HG02798 (cell line): ENCODE measurements at regions not wholly inside any gene's neighbourhood (a gene's known extent, or its start where the extent isn't known, plus 50 kb on each side); places are given as distances from the start of the nearest gene placed in this dataset.
"Not testable (repeated sequence)": the region's sequence is repeated elsewhere in the genome, so short reads cannot be mapped to it uniquely, and the experiment has no call there.

Source experiments
- ATAC-seq: cut with Tn5 transposase; IDR thresholded peaks from one replicate; pipeline ENCODE4 v1.9.1; 2021; ENCODE audit warnings: mild to moderate bottlenecking; ENCODE audit not compliant: unreplicated experiment, poor library complexity

DNA sequence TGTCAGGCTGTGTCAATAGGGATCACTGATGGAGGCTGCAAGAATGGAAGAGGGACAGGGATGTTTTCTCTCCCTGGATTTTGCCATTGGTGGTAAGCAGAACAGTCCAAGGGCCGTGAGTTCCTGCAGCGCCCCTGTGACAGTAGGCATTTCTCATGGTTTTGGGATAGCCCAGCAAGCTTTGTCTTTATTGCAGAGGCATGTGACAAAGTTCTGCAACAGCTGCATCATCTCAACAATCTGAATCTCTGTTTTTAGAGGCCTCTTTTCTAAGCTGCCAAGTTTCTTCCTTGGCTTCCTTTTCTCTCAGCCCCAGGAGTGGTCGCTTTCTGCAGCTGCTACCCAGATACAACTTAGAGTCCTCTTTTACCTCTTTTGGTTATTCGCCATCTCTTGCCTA lies 95.7 kb upstream of the TSHZ3 start:
- ATAC-seq: no peak

DNA sequence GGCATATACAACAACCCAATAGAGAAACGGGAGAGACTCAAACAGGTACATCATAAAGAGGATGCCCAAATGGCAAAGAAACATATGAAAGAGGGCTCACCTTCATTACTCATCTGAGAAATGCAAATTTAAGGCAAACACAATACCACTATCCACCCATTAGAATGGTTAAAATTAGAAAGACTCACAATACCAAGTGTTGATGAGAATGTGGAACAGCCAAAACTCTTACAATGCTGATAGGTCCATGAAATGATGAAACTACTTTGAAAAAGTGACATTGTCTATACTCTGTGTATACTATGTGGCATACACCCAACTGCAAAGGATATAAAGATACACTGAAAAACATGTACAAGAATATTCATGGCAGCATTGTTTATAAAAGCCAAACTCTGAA lies 96.2 kb upstream of the TSHZ3 start:
- no peak for ATAC-seq

DNA sequence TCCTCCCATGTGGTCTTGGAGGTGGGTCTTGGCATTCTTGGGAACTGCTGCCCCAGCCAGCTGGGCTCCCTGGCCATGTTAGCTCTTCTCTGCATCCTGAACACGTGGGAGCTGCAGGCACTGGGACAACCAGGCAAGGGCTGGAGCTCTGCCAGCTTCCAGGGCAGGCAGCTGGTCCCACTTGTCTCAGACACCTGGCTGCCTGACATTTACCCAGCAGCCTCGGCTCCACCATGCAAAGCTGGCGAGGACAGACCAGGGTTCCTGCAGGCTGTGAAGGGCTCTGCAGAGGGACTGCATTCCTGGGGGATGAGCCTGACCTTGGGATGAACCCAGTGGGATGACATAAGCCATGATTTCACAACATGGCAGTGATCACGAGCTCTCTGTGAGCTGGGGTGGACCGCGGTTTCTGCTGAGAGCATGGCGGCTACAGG lies 99.0 kb upstream of the TSHZ3 start:
- ATAC-seq: no peak

DNA sequence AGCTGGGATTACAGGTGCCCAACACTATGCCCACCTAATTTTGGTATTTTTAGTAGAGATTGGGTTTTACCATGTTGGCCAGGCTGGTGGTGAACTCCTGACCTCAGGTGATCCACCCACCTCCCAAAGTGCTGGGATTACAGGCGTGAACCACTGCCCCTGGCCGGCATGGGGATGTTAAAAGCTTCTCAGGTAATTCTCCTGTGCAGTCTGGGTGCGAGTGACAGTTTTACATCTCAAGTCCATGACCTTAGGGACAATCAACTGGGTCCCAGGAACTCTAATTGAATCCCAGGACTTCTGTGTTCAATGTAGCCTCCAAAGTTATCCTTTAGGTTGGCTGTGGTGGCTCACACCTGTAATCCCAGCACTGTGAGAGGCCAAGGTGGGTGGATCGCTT lies 100.1 kb upstream of the TSHZ3 start:
- ATAC-seq: no peak

DNA sequence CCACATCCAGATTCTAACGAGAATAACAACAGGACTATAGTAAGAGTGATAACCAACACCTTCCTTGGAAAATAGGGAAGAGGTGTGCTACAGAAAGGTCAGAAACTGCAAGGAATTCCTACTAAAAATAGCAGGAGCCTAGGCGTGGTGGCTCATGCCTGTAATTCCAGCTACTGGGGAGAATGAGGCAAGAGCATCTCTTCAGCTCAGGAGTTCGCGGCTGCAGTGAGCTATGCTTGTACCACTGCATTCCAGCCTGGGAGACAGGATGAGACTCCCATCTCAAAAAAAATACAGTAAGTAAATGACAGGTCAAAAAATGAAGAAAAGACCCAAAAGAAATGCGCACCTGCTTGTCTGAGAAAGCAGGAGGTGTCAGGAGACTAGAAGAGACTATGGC lies 101.5 kb upstream of the TSHZ3 start:
- no peak for ATAC-seq

DNA sequence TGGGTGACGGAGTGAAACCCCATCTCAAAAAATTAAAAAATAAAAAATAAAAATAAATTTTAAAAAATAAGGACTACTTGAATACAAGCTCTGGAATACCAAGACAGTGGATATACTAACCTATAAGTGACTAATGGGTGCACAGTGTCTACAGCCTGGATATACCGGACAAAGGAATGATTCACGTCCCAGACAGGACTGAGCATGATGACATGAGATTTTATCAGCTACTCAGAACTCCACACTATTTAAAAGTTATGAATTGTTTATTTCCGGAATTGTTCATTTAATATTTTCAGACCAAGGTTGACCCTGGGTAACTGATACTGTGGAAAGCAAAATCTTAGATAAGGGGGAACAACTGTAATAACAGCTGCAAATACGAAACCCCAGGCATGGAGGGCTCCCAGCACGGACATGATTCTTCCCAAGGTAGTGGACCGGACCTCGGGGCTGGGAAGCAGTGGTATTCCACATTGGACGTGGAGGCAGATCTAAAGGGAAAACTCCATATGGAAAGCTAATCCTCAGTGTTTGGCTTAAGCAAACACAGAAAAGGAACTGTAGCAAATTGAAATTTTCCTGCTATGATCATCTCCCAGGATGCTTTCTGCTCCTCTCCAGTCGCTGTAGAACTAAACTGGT lies 102.6 kb upstream of the TSHZ3 start:
- no peak for ATAC-seq

DNA sequence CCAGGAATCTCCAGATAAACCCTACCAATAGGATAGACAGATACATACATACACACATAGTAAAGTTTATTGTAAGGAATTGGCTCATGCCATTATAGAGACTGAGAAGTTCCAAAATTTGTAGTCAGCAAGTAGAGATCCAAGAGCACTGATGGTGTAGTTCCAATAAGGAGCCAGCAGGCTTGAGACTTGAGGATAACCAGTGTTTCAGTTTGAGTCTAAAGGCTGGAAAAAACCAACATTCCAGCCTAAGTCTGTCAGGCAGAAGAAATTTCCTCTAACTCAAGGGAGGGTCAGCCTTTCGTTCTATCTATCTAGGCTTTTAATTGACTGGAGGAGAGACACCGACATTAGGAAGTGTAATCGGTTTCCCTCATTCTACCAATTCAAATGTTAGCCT lies 110.2 kb upstream of the TSHZ3 start:
- ATAC-seq: no peak

DNA sequence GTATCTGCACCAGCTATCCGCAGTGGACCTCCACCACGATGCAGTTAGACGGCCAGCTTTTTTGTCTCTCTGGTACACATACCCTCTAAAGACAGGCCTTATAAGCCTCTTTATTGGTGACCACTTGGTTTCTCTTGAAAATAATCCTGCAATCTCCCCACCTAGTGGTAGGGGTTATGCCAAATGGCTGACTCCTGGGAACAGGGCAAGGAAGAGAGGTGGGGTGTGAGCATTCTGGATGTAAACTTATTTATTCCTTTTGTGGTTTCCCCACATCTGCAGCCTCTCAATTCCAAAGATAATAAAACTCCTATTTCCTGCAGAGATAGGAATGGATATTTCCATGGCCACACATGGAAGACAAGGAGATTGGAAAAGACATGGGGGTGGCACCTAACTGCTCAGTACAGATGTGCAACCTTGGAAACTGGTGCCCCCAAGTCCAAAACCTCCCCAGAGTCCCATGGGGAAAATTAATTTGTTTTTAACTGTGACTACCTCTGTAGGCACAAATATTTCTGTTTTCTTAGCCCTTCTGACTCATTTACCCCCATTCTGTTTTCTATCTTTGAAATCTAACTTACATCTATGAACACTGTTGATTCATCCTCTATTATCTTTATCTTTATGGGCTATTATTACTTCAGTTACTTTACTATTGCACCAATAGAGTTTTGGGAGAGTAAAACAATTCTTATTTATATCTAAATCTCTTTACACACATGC lies 112.7 kb upstream of the TSHZ3 start:
- no peak for ATAC-seq

DNA sequence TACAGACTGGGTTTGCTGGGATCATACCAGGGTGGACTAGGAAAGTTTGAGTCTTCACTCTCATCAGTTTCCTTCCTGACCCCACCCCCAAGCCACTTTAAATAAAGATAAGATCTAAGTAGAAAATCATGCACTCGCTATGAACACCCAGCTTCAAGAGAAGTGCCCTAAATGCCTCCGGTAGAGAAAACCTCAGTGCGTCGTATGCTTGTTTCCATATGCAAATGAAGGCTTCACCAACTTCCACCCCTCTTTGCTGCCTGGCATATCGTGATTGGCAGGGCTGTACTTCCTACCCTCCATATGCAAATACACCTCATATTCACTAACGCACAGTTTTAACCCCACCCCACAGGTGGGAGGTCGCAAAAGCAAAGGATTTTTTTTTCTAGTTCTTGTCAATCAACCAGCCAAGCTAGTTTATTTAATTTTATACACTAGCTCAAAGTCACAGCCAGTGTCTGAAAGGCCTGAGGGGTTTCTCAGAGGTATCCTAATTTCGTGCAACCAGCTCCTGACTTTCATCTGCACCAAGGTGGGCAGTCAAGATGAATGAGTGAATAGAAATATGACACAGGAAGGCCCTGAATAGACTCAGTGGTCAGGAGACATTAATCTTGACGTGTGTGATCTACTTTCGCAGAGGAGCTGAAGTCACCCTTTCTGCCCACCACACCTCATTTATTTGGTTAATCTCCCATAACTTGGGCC lies 121.1 kb upstream of the TSHZ3 start:
- ATAC-seq: no peak

DNA sequence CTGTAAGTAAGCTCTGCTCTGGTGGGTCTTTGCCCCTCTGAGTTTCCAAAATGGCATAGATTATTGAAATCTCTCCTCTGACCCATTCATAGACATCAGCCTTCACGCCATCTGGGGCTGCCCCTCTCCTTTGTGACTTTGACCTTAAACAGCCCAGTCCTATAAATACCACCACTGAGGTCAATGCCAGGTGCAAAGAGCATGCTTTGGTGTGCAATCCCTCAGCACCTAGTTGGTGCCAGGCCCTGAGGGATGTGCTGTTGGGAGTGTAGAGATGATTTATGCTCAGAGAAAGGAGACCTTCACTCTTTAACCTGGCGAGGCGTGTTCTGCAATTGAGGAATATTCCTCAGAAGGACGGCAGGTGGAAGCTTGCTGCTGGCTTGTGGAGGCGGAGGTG lies 121.7 kb upstream of the TSHZ3 start:
- no peak for ATAC-seq

DNA sequence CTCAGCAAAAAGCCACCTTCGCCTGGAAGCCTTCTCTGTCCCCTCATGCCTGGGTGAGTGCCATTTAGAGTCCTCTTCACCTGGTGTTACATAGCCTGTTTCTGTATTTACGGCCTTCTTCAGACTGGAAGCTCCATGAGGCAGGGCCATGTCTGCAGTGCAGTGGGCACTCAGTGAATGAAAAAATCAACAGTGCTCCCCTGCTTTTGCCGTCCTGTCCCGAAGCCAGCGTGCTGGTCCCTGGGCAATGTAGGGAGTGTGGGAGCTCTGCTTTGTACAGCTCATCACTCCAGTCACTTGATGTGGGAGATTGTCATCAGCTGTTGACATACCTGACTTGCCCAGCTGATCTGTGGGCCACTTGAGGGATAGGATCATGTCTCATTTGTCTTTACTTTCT lies 129.0 kb upstream of the TSHZ3 start:
- ATAC-seq: no peak

DNA sequence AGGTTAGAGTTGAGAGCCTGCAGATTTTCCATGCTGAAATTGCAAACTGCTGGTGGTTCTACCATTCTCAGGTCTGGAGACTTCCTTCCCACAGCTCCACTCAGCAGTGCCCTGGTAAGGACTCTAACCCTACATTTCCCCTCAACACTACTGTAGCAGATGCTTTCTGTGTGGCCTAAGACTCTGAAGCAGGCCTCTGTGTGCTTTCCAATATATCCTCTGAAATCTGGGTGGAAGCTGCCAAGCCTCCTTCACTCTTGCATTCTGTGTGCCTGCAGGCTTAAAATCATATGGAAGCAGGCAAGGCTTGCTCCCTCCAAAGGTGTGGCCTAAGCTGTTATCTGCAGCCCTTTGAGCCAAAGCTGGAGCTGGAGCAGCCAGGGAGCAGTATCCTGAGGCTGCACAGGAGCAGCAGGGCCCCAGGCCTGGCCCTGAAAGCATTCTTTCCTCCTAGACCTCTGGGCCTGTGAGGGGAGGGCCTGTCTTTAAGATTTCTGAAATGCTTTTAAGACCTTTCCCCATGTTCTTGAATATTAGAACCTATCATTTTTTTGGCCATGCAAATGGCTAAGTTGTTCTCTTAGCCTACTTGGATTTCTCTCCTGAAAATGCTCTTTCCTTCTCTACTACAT lies 134.1 kb upstream of the TSHZ3 start:
- ATAC-seq: no peak

DNA sequence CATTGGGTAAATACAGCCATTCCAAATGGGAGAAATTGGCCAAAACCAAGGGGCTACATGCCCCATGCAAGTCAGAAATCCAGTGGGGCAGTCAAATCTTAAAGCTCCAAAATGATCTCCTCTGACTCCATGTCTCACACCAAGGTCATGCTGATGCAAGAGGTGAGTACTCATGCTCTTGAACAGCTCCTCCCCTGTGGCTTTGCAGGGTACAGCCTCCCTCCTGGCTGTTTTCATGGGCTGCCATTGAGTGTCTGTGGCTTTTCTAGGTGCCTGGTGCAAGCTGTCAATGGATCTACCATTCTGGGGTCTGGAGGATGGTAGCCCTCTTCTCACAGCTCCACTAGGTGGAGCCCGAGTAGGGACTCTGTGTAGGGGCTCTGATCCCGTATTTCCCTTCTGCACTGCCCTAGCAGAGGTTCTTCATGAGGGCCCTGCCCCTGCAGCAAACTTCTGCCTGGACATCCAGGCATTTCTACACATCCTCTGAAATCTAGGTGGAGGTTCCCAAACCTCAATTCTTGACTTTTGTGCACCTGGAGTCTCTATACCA lies 135.7 kb upstream of the TSHZ3 start:
- ATAC-seq: not testable (repeated sequence)

DNA sequence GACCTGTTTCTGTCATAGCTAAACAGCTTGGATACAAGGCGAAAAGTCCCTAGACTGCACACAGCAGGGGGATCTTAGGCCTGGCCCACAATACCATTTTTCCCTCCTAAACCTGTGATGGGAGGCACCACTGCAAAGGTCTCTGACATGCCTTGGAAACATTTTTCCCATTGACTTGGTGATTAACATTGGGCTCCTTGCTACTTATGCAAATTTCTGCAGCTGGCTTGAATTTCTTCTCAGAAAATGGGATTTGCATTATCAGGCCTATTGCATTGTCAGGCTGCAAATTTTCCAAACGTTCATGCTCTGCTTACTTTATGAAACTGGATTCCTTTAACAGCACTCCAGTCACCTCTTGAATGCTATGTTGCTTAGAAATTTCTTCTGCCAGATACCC lies 136.2 kb upstream of the TSHZ3 start:
- no peak for ATAC-seq

DNA sequence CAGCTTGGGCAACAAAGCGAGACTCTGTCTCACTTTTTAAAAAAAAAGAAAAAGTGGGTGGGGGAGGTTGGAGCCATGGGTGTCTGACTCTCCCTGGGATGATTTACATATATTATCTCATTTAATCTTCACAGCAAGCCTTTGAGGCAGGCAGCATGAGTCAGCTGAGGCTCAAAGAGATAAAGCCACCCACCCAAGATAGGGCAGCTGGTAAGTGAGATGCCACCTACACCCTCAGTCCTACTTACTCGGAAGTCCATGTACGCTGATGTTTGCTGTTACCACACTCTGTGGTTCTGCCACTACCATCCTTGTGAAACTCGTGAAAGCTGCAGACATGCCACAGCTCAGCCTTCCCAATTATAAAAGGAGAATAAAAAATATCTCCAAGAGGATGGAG lies 142.0 kb upstream of the TSHZ3 start:
- no peak for ATAC-seq

DNA sequence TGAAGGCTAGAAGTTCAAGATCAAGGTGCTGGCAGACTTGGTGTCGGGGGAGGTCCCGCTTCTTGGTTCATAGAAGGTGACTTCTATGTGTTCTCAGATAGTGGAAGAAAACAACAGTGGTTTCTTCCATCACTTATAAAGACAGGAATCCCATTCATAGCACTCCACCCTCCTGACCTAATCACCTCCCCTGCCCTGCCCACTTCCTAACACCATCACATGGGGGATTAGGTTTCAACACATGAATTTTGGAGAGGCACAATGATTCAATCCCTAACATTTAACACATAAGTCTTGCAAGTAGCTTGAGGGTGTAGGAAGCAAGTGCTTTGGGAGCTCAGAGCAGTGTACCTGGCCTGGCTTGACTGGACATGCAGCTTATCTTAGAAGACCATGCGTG lies 142.8 kb upstream of the TSHZ3 start:
- no peak for ATAC-seq

DNA sequence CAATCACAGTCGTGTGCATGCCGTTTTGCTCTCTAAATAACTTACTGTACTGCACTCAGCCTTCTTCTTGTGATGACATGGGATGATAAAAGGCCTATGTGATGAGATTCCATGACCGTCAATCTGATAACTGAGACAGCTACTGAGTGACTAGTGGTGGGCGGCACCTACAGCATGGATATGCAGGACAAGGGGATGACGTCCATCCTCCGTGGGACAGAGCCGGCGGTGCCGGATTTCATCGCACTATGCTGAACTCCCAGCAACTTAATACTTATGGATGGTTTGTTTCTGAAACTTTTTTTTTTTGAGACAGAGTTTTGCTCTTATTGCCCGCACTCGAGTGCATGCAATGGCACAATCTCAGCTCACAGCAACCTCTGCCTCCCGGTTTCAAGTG lies 146.8 kb upstream of the TSHZ3 start:
- ATAC-seq: no peak

DNA sequence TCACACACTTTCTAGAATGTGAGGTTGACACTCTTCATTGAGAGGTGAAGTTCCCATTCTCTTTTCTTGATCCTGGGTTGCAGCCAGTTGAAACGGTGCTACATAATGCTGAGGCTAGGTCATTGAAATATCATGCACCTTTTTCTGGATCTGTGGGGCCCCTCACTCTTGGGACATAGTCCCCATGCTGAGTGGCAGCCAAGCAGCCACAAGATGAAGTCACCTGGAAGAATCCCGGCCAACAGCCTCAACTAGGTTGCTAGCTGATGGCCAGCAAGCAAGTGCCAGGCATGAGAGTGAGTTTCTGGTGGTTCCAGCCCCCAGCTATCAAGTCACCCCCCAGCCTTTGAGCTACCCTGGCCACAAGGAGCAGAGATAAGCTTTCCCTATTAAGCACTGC lies 148.5 kb upstream of the TSHZ3 start:
- ATAC-seq: no peak

DNA sequence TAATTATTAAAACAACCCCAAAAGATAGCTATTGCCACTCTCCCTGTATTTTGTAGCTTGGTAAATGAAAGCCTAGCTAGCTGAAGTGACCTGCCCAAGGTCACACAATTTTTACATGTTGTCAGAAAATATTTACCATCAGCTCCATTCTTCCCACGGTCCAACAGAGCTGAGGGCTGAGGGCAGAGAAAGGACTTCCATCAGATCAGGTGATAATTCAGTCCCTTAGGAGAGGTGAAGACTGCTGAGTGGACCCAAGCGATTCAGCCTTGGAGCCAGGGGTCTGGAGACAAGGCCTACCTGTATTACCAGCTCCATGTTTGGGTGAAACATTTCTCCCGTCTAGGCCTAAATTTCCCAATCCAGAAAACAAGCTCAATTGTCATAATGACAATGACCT lies 149.5 kb upstream of the TSHZ3 start:
- no peak for ATAC-seq

DNA sequence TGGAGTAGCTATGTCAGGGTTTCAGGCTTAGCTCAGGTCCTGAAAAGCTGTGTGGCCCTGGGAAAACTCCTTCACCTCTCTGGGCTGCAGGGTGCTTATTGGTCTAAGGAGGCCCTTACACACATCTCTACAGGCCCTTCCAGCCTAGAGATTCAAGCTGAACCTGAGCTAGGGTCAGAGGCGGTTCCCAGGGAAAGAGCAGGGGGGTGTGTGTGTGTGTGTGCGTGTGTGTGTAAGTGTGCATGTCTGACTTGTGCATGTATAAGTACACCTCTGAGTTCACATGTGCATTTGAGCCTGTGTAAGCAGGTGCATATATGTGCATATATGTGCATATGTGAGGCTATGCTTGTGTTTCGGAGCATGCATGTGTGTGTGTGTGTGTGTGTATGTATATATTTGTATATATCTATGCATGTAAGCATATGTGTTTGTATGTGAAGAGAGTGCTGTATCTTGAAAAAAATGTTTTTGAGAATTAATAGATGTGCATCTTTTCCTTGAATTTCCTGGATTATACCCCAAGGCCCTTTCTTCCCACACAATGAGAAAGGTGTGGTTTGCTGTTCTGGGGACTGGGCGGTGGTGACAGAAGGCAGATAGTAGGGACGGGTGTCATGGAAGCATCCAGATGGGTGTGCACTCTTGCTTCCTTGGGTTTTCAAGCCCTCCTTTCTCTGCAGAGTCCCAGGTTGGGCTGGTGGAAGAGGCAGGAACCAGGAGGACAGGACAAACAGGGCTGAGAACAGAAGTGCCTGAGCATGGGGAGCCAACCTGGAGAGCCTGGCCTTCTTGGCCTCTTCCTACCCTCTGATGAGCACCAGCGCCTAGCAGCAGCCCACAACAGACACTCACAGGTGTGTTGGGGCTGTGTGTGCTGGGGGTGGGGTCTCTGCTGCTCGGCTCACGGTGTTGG lies 150.3 kb upstream of the TSHZ3 start:
- ATAC-seq: no peak
